ENCODE measurements at regions not wholly inside any gene's neighbourhood (a gene's known extent, or its start where the extent isn't known, plus 50 kb on each side); places are given as distances from the start of the nearest gene placed in this dataset.
"Not testable (repeated sequence)": the region's sequence is repeated elsewhere in the genome, so short reads cannot be mapped to it uniquely, and the experiment has no call there.

DNA sequence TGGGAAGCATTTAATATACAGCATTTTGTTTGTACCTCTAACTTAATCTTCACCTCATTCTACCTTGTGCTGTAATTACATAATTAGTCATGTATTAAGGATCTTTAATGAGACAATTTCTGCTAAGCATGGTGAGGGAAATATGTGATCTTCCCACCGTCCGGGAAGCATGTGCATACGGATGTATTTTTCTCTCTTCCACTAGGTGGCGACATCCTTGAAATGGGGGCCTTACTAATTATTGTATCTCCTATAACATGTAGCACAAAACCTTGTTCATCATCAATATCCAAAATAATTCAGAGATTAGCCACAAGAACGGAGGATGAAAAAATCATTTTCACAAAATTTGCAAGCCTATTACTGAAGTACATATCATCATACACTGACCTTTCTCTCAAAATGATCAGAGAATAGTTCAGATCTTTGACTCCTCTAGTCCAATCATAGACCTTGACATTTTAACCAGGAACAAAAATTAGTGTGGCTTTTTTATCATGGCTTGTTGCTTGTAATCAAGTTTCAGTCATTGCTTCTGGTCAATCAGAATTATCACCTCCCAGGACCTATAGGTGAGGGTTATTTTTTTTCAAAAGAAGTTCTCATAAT, 148.9 kb upstream of the GBE1 start:
- DNase-seq (ENCODE audit: low read depth), result no peak

DNA sequence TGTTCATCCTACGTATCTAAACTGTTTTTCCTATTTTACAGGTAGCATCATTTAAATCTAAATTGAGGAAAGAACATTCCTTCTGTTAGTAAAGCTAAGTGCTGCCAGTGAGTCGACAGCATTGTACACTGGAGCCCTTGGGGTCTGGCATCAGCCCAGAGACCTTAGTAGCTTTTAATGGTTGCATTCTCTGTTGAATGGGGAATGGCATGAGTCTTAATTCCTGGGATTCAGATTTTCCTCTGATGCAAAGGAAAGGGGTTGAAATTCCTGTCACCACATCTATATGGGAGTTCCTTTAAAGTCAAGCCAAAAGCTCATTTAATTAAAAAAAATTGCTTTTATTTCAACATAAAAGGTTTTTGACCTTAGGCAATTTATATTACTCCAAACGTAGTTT, 148.4 kb upstream of the GBE1 start:
- DNase-seq (ENCODE audit: low read depth), result no peak

DNA sequence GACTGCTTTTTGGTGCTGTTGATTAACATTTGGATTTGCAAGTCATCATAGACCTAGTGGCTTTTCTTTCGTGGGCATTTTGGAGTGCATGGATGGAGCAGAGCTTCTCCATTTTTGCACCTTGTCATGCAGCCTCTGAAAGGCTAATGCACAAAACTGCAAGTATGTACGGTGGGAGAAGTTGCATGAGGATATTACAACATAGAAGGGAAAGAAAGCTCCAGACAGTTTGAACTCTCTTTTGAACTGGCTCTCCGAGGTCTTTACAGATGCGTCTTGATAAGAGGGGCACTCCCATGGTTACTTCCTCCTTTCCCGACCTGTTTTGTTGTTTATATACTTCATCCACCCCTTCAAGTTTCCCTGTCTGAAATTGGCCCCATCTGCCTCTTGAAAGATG, 147.1 kb upstream of the GBE1 start:
- DNase-seq (ENCODE audit: low read depth), result no peak

DNA sequence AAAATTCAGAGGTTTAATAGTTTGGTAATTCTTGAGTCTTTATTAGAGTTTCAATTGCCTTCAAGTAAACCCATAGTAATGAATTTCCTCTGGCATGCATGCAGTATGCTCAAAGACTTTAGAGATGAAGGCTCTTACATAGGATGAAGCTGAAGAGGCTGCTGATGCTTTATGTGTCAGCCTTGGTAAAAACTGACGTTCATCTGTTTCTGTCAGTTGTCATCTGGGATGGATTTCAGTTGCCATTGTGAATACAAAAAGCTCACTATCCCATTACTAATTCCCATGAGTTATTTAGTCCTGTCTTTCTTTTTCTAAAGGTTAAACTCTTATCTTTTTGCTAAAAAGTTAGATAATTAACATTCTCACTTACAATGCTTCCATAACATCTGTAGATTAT, 136.9 kb upstream of the GBE1 start:
- no peak for DNase-seq (ENCODE audit: low read depth)

DNA sequence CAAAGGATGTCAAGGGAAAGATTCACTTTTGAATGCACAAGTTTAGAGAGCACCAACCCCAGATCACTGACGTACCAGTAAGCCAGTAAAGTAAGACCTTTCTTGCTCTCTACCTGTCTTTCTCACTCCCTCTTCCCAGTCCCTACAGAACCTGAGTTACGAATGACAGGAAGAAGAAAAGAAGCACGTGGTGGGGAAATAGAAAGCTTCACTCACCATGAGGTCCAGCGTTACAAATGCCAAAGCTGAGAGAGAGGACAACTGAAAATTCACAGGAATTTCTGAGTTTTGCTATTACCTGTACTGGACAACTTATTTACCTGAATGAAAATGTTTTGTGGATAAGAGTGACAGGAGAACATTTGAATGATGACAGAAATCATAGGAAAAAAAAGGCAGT, 133.2 kb upstream of the GBE1 start:
- DNase-seq (ENCODE audit: low read depth), result no peak

DNA sequence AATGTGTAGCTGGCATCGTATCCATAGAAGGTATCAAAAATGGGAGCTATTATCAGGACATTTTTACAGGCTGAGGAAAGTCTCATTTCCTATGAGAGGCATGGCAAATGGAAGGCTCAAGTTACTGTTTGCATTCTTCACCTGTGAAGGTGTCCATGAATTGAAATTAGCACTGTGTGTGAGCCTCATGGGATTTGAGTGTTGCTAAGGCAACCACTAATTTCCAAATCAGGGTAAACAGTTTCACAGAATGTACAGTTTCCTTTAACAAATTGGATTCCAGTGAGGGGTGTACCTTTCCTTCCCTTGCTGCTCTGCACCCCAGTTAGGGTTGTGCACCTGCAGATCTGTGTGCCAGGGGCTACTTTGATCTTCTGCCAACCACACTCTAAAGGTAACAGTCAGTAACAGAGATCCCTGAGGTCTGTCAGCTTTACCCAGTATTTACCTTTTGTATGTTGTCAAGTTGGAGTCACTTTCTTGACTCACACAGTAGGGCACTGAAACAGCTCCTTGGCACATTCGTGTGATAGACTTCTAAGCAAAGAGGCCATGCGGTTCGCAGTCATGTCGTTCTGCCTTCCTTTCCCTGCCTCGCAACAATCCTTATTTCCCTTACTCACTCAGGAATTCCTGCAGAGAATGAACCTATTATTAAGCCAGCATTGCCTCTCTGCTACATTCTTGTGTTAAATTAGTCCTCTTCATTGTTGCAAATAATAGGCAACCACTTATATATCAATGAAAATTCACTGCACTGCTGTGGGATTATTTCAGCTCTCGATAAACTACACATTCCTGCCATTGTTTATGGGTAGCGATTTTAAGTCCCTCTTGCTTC, 129.8 kb upstream of the GBE1 start:
- DNase-seq (ENCODE audit: low read depth), result no peak

DNA sequence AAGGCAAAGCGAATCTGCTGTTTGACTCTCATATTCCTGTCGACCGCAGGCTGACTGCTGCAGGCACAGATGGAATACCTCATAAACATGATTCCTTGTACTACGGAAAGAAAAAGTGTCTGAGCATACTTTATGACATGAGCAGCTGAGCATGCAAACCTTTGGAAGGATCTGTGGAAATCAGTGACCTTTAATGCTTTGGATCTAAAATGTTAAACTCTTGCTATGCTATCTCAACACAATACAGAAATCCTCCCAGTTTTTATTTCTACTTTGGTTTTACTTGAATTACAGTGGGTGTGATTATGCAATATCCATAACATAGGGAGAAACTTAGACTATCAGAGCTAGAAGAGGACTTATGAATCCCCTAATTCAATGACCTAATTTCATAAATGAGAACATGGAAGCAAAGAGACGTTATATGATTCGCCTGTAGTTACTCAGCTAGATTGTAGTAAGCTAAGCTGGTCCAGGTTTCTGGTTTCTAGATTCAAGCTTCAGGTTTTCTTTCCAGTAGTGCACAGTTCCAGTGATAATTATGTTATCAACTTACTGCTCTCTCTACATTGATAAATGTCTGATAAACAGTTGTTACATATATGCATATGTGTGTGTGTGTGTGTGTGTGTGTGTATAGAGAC, 127.6 kb upstream of the GBE1 start:
- no peak for DNase-seq (ENCODE audit: low read depth)

DNA sequence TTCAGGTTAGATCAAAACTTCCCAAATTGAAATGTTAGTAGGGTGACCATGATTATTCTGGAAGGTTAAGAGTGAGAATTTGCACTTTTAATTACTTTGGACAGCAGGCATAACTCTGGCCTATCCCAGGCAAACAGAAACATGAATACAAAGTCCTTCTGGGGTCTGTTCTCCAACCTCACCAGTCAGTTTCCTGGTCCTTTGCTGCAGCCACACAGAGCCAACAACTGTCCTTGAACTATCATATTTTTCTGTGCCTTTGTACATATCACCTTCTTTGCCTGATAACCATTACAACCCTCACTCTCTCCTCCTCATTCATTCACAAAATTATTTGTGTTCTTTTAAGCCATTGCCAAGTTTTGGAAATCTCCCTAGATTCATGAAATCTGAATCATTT, 126.0 kb upstream of the GBE1 start:
- no peak for DNase-seq (ENCODE audit: low read depth)

DNA sequence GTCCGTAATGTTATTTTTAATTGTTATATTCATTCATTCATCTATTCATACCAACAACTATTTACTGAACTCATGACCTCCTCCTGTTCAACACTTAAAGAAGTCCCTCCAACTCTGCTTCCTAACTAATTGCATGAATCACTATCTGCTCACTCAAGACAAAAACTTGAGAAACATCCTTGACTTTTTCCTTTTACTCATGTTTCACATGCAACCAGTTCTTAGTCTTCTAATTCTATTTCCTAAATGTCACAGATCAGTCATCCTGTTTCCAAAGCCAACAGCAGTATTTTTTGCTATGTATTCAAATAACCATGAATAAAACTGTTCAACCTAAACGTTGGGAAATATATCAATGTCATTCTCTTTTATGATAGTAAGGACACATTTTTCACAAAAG, 124.6 kb upstream of the GBE1 start:
- no peak for DNase-seq (ENCODE audit: low read depth)

DNA sequence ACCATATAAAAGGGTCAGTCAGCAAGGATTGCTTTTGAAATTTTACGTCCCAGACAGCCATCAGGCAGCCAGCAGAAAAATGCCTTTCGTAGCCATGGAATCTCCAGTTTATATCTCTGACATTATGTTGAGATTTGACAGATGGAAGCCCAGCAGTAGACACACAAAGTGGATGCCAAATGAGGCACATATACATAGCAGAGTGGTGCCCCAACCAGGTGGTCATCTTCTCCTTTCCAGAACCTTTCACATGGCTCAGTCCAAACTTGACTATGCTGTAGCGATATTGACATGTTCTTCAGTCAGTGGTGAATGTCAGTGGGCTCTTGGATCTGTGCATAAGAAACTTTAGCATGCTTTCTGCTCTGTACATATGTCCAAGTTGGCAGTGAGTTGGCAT, 123.3 kb upstream of the GBE1 start:
- DNase-seq (ENCODE audit: low read depth), result no peak

DNA sequence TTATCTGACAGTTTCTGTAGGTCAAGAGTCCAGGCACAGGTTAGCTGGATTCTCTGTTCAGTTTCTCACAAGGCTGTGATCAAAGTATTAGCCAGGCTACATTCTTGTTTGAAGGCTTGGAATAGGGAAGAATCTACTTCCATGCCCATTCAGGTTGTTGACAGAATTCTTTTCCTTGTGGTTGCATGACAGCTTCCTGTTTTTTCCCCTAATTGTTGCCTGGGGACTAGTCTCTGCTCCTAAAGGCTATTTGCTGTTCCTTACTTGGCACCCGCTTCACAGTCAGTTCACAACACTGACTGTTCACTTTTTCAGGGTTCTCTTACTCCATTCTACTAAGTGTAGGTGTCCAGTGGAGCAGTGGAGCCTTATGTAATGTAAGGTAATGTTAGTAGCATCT, 115.4 kb upstream of the GBE1 start:
- no peak for DNase-seq (ENCODE audit: low read depth)

DNA sequence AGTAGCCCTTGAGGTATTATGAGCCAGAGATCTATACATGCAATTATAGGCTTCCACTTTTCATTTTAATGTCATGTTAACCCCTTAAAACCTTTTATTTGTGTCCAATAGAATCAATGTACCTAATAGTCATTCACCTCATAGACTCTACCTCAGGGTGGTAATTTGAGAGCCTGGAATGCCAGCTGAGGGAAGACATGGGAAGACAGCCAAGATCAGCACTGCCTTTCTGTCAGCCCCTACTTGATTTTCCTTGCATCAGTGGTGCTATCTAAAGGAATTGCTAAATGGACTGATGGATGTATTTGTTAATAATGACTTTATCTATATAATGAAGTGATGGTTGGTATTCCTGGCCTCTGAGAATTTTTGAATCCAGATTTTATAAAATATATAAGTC, 113.3 kb upstream of the GBE1 start:
- DNase-seq (ENCODE audit: low read depth), result no peak

DNA sequence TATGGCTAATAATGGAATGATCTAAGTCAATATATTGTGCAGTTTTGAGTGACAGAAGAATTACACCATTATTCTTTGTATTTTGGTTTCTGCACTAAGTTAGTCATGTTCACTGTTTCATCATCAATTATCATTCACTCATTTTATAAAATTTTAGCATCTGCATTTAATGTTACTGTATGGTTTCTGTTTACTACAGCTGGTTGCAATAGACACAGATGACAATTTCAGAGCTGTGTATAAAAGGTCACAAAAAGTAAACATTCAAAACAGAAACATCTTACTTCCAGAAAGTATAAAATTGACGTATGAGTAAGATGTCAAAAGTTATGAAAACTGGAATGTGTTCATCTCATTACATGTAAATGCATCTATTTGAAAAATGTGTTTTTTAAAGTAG, 111.1 kb upstream of the GBE1 start:
- DNase-seq (ENCODE audit: low read depth), result no peak

DNA sequence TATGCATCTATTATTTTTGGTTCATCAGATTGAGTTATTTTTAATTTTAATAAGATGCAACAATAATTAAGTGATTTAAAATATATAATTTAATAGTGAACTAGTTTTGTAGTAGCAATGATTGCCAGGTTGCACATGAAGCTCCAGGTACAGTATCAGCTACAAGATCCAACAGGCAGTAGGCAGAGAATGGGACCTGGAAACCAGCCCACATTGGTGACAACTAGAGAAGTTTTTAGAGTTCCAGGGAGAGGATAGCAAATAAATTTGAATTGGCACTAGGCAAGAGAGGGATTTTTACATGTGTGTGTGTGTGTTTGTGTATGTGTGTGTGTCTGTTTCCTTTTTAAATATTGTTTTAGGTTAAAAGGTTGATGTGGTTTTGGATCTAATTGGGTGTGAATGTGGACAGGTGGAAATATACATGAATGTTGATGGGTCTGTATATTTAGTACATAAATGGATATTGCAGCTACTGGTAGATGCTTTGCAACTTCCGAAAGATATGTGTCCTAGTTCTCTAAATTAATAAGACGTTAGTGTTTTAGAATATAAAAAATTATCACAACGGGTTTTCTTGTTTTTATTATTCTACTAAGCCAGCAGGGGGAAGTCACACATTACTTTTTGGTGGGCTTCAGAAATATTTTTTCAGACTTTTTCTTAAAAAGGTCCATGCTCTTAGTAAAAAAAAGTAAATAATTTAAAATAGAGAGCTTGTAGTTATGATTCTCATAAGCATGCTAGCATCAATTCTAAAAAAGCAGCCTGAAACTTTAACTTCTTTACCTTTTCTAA, 110.1 kb upstream of the GBE1 start:
- no peak for DNase-seq (ENCODE audit: low read depth)

DNA sequence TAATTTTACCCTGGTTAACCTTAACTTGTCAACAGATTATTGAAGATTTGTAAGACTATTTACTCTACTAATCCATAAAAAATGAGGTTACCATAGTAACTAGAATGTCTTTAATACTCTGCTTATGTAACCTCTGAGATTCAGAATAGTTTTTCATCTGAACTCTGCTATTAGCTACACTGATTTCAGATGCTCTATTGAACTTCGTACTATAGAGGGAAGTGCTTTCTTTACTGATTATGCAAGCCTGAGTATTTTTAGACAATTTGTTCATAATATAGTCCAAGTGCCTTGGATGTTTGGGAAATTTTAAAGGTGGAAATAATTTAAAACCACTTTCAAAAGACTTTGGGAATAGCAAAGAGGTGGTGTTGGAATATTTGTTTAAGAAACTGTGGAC, 107.9 kb upstream of the GBE1 start:
- DNase-seq (ENCODE audit: low read depth), result no peak

DNA sequence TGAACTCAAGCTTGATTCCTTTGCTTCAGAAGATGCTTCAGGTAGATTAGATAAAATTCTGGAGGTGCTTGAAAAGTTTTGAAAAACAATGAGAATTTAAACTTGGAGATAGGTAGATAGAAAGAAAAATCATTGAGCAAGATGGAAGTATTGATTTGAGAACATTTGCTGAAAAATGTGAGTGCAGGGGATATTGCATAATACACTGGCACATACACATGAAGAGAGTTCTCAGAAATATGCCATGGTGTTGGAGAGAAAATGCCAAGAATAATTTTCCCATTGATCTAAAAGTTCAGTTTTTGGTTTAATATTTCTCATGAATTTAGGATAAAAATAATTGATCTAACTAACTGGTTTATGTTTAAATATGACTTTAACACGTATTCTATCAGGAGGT, 107.2 kb upstream of the GBE1 start:
- DNase-seq (ENCODE audit: low read depth), result no peak

DNA sequence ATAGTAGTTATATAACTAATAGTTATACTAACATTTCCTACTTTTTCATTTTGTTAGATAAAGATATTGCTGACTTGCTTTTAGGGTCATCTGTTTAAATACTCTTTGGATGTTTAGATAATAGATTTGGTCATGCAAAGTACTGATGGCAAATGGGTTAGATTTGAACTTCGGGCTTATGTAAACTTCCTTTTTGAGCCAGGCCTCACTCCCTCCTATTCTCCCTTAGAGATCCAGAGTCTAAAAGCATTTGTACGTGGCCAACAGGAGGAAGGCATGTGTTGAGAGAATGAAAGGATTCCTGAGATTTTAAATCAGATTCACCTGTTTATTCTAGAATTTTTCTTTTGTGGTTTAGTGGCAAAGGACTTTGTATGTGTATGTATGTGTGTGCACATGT, 106.4 kb upstream of the GBE1 start:
- DNase-seq (ENCODE audit: low read depth), result no peak

DNA sequence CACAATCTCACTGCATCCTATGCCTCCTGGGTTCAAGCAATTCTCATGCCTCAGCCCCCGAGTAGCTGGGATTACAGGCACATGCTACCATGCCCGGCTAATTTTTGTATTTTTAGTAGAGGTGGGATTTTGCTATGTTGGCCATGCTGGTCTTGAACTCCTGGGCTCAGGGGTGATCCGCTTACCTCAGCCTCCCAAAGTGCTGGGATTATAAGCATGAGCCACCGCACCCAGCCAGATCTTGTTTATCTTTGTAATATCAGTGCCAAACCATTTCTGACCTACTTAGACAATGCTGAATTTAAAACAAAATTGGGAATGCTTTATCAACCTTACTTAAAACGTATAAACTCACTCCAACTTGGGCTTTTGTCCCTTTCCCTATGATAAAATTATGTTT, 103.7 kb upstream of the GBE1 start:
- not testable (repeated sequence) for DNase-seq (ENCODE audit: low read depth)

DNA sequence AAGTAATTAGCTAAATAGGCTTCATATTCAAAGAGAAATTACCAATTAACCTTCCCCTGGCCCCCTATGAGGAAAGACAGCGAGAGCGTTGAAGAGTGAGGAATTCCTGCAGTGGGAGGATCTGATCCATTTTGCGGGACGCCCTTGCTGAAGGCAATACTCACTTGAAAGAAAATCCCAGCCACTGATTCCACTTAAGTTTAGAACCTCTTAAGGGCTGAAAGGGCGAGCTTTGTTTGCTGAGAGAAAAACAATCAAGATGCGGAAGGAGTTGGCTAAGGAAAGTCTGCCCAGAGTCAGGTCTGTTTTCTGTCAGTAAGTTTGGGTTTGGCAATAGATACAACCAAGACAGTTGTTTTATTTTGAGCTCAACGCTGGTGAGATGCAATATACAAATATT, 102.8 kb upstream of the GBE1 start:
- no peak for DNase-seq (ENCODE audit: low read depth)

DNA sequence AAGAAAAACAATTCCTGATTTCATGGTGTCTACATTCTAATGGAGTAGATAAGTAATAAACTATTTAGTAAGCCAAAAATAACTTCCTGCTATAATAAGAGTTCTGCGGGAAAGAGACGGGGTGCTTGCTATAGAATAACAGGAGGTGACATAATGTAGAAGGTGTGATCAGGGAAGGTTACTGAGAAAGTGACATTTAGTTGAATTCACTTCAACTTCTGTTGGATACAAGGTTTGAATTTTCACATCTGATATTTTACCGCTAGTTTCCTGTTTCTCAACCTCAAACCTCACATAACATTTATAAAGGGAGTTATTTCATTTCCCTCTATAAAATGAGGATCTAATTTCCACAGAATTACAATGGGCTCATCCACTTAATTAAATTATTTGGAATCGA, 102.3 kb upstream of the GBE1 start:
- no peak for DNase-seq (ENCODE audit: low read depth)

DNA sequence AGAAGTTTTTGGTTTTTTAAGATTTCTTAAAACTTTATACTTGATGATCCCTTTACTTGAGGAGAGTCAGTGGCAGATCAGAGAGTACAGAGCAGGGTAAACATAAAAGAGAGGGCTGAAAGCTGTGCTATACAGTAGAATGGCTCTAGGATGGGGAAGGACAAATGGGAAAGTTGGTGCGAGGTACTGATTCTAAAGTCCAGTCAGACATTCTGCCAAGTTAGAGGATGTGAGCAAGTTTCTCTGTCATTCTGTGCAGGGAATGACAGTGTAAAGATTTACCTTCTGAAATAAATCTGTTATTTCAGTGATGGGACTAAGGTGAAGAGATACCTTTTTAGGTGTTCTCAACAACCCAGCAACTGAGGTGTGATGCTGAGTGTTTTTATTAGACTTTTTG, 100.1 kb upstream of the GBE1 start:
- DNase-seq (ENCODE audit: low read depth), result no peak

DNA sequence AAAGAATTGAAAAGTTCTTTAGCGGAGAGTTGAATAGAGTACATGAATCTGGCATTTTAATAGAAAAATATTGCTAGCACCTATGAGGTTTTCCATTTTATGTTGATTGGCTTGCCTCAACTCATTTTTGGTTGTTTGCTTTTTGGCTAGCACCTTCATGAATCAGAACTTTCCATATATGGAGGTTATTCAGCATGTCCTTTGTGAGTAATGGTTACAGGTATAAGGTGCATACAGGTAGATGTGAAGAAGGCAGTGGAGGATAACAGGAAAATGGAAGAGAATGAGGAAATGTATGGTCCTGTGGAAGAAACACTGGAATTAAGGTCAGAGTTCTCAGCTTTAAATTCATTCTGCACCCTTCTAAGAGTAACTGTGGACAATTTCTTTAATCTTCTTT, 98.1 kb upstream of the GBE1 start:
- DNase-seq (ENCODE audit: low read depth), result no peak

DNA sequence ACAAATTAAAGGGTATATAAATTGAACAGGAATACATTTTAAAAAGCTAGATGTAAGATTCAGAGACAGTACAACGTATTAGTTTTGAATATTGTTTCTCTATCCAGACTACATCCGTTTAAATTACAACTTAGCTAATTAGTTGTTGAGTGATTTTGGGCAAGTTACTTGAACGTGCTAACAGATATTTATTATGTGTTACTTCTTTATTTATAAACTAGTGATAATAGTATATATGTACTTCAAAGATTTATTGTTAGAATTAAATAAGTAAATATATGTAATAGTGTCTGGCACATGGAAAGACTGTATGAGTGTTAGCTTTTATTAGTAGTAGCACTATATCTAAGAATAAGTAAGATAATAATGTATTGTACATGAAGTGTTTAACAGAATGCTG, 92.0 kb upstream of the GBE1 start:
- DNase-seq (ENCODE audit: low read depth), result no peak
